SK-N-SH (cell line): ENCODE measurements at regions not wholly inside any gene's neighbourhood (a gene's known extent, or its start where the extent isn't known, plus 50 kb on each side); places are given as distances from the start of the nearest gene placed in this dataset.

Experiments
- CTCF ChIA-PET: fragments of 300-600, 350-600 bp; formaldehyde crosslinking; extraction: SDS; loops from one replicate; lab custom pipeline; 2021; lab: Yijun Ruan, JAX
- POLR2A ChIA-PET: fragments of 350-600 bp; sonication (Branson Sonifier 250); formaldehyde crosslinking; extraction: SDS; loops from one replicate; lab custom pipeline; 2020; ENCODE audit warnings: antibody characterized with exemption, inconsistent platforms; lab: Yijun Ruan, JAX
- DNase-seq: peaks from one replicate; pipeline ENCODE4 v3.0.0; 2012
- H2AFZ ChIP-seq: fragments of 200-600 bp; sonication (generic); 2 replicates; pipeline ENCODE4 v1.8.1; 2016; ENCODE audit warnings: antibody characterized with exemption, mild to moderate bottlenecking, low read depth
- H3F3A ChIP-seq: fragments of 200-600 bp; sonication (generic); replicated peaks from 2 replicates; pipeline ENCODE3; 2016; ENCODE audit warnings: antibody characterized with exemption, mild to moderate bottlenecking; ENCODE audit not compliant: insufficient read depth
- H3K27ac ChIP-seq, 2 experiments: fragments of 200-500 bp in 1 of 2; fragments of 200-600 bp in 1 of 2; sonication (Bioruptor generic) in 1 of 2; sonication (generic), shearing (Covaris generic) in 1 of 2; 2 replicates each; pipeline versions ENCODE4 v1.5.1 to v1.6.1; 2014 to 2016; ENCODE audit warnings: low read depth in 2 of 2, inconsistent platforms in 1 of 2, low read length in 1 of 2, mild to moderate bottlenecking in 1 of 2, mixed read lengths in 1 of 2
- H3K27me3 ChIP-seq: fragments of 200-600 bp; sonication (generic), shearing (Covaris generic); 2 replicates; pipeline ENCODE4 v1.6.1; 2016; ENCODE audit warnings: mixed run types; ENCODE audit not compliant: insufficient read depth
- H3K36me3 ChIP-seq, 2 experiments: fragments of 200-500 bp in 1 of 2; fragments of 200-600 bp in 1 of 2; sonication (Bioruptor generic) in 1 of 2; sonication (generic) in 1 of 2; replicated peaks in 1 of 2; 2 replicates each; pipeline versions ENCODE3 to v1.5.1; 2014 to 2016; ENCODE audit warnings: low read length in 1 of 2, mild to moderate bottlenecking in 1 of 2; ENCODE audit not compliant: insufficient read depth in 2 of 2, control insufficient read depth in 1 of 2
- H3K4me1 ChIP-seq, 2 experiments: fragments of 200-500 bp in 1 of 2; fragments of 200-600 bp in 1 of 2; sonication (Bioruptor generic) in 1 of 2; sonication (generic), shearing (Covaris generic) in 1 of 2; 2 replicates each; pipeline versions ENCODE4 v1.5.1 to v1.6.1; 2014 to 2016; ENCODE audit warnings: low read depth in 1 of 2, low read length in 1 of 2, mixed run types in 1 of 2; ENCODE audit not compliant: insufficient read depth in 2 of 2, control insufficient read depth in 1 of 2
- H3K4me2 ChIP-seq: fragments of 200-600 bp; sonication (generic), shearing (Covaris generic); 2 replicates; pipeline ENCODE4 v1.6.1; 2017; ENCODE audit warnings: mixed run types
- H3K4me3 ChIP-seq, 2 experiments: fragments of 200-500 bp in 1 of 2; fragments of 200-600 bp in 1 of 2; sonication (Bioruptor generic) in 1 of 2; sonication (generic), shearing (Covaris generic) in 1 of 2; 2 replicates each; pipeline versions ENCODE4 v1.5.1 to v1.8.1; 2014 to 2016; ENCODE audit warnings: low read depth in 2 of 2, inconsistent platforms in 1 of 2, low read length in 1 of 2, mild to moderate bottlenecking in 1 of 2, mixed read lengths in 1 of 2, moderate library complexity in 1 of 2
- H3K79me2 ChIP-seq: fragments of 200-600 bp; sonication (generic); 2 replicates; pipeline ENCODE4 v1.8.1; 2017; ENCODE audit warnings: mild to moderate bottlenecking; ENCODE audit not compliant: insufficient read depth
- H3K9ac ChIP-seq: fragments of 200-600 bp; sonication (generic); 2 replicates; pipeline ENCODE4 v1.6.1; 2017; ENCODE audit warnings: mixed run types
- H3K9me2 ChIP-seq: fragments of 200-600 bp; sonication (generic); 2 replicates; pipeline ENCODE4 v1.6.1; 2017; ENCODE audit warnings: mixed run types
- H3K9me3 ChIP-seq: fragments of 200-600 bp; sonication (generic); 2 replicates; pipeline ENCODE4 v1.6.1; 2017; ENCODE audit warnings: mixed run types, mild to moderate bottlenecking, moderate library complexity
- H4K20me1 ChIP-seq: fragments of 200-600 bp; sonication (generic); 2 replicates; pipeline ENCODE4 v1.6.1; 2017; ENCODE audit warnings: mild to moderate bottlenecking, mixed run types; ENCODE audit not compliant: insufficient read depth
- EZH2phosphoT487 ChIP-seq: fragments of 200-600 bp; sonication (generic); IDR thresholded peaks from 2 replicates; pipeline ENCODE4 v1.6.1; 2017; ENCODE audit warnings: low read depth, mixed run types, mild to moderate bottlenecking, antibody characterized with exemption, moderate library complexity, borderline replicate concordance
- FOSL2 ChIP-seq: IDR thresholded peaks from 2 replicates; pipeline ENCODE4 v1.4.0; 2012; ENCODE audit warnings: low read depth, mild to moderate bottlenecking, moderate library complexity, borderline replicate concordance
- FOXM1 ChIP-seq: IDR thresholded peaks from 2 replicates; pipeline ENCODE4 v1.4.0; 2012; ENCODE audit warnings: low read depth, mild to moderate bottlenecking
- GABPA ChIP-seq: IDR thresholded peaks from 2 replicates; pipeline ENCODE4 v1.4.0; 2012; ENCODE audit warnings: low read depth, mild to moderate bottlenecking
- GATA2 ChIP-seq: sonication (generic); formaldehyde crosslinking; IDR thresholded peaks from 2 replicates; pipeline ENCODE4 v1.5.0; 2020; ENCODE audit warnings: mild to moderate bottlenecking, missing genetic modification reagents
- IRF3 ChIP-seq: fragments of 150-350 bp; IDR thresholded peaks from 2 replicates; pipeline ENCODE4 v1.6.1; 2016; ENCODE audit warnings: mild to moderate bottlenecking, low read depth, low read length
- MEF2A ChIP-seq: IDR thresholded peaks from 2 replicates; pipeline ENCODE4 v1.4.0; 2012; ENCODE audit warnings: low read depth, borderline replicate concordance
- NFIC ChIP-seq: IDR thresholded peaks from 2 replicates; pipeline ENCODE4 v1.4.0; 2012; ENCODE audit warnings: borderline replicate concordance
- PBX3 ChIP-seq: IDR thresholded peaks from 2 replicates; pipeline ENCODE4; 2012
- RAD21 ChIP-seq: IDR thresholded peaks from 2 replicates; pipeline ENCODE4 v1.6.1; 2012; ENCODE audit warnings: mild to moderate bottlenecking, low read length
- RCOR1 ChIP-seq: fragments of 150-350 bp; IDR thresholded peaks from 2 replicates; pipeline ENCODE4 v1.6.1; 2017; ENCODE audit warnings: antibody characterized with exemption, low read length
- REST ChIP-seq: IDR thresholded peaks from 2 replicates; pipeline ENCODE4 v1.6.1; 2012; ENCODE audit warnings: mild to moderate bottlenecking, low read depth, low read length, moderate library complexity
- RFX5 ChIP-seq: IDR thresholded peaks from 2 replicates; pipeline ENCODE4 v1.6.1; 2012; ENCODE audit warnings: mild to moderate bottlenecking, improper control_type of control experiment, low read length
- SIN3A ChIP-seq: IDR thresholded peaks from 2 replicates; pipeline ENCODE4 v1.6.1; 2012; ENCODE audit warnings: low read depth, mild to moderate bottlenecking, low read length, moderate library complexity, borderline replicate concordance
- TAF1 ChIP-seq: IDR thresholded peaks from 2 replicates; pipeline ENCODE4 v1.6.1; 2012; ENCODE audit warnings: low read depth, mild to moderate bottlenecking, low read length, moderate library complexity, borderline replicate concordance
- USF1 ChIP-seq: IDR thresholded peaks from 2 replicates; pipeline ENCODE4 v1.4.0; 2012; ENCODE audit warnings: low read depth, borderline replicate concordance
- USF2 ChIP-seq: fragments of 150-350 bp; IDR thresholded peaks from 2 replicates; pipeline ENCODE4 v1.6.1; 2017; ENCODE audit warnings: antibody characterized with exemption, low read length, low read depth, borderline replicate concordance
- YY1 ChIP-seq: IDR thresholded peaks from 2 replicates; pipeline ENCODE4 v1.4.0; 2012; ENCODE audit warnings: low read depth, mild to moderate bottlenecking
- WGBS: methylation state at CpG from one replicate; pipeline ENCODE4 v1.1.6; 2017; ENCODE audit warnings: low lambda C conversion rate; 5-methylcytosine and 5-hydroxymethylcytosine counted together

- Histone ChIP-seq H3K9me2 (no peaks in the 10 kb centered on the region), H3F3A (no peaks in the 10 kb centered on the region), H3K79me2 (no peaks in the 10 kb centered on the region), H3K27me3 (no peaks in the 10 kb centered on the region), H3K9me3 (no peaks in the 10 kb centered on the region), H3K4me2 (no peak overlapping the region), H3K4me3 (no peak overlapping the region), H3K27ac (no peak overlapping the region; a peak in 1 of 4 replicates), H2AFZ (peak overlapping the region; percentile 47; the same call in 1 of the 2 replicates), H3K9ac (no peak overlapping the region), H3K36me3 (no peaks in the 10 kb centered on the region), H4K20me1 (no peaks in the 10 kb centered on the region), H3K4me1 (peaks cover 2 to 10% of the 10 kb centered on the region in 2 experiments; a peak in 1 of 4 replicates)
- TF ChIP-seq IRF3: no peak
- no peak for TF ChIP-seq GATA2 (CRISPR knock-in tag)
- TF ChIP-seq MEF2A: no peak
- TF ChIP-seq NFIC: no peak
- no peak for TF ChIP-seq TAF1
- no peak for TF ChIP-seq RAD21
- TF ChIP-seq PBX3: no peak
- TF ChIP-seq GABPA: no peak
- TF ChIP-seq EZH2phosphoT487: no peak
- TF ChIP-seq FOXM1: no peak
- no peak for TF ChIP-seq RFX5
- no peak for TF ChIP-seq RCOR1
- no peak for TF ChIP-seq USF1
- no peak for TF ChIP-seq YY1
- no peak for DNase-seq
- 29% methylated on average over 4 of the region's 4 CpGs for WGBS
- CTCF ChIA-PET: interaction anchor here (0.7 to 0.9 kb wide), 2 partner anchors 15 to 18 kb away, joined by 3 to 4 read pairs; no protein-coding TSS in a partner anchor
- POLR2A ChIA-PET: no interaction called here
Measured at GRCh38 chr18:70577023-70577420, 288.2 kb downstream of the SOCS6 start.

GRCh38 chr18:70576276-70577022 lies 287.6 kb downstream of the SOCS6 start:
- Histone ChIP-seq H3K9ac (no peak overlapping the region), H3F3A (no peaks in the 10 kb centered on the region), H3K9me3 (no peaks in the 10 kb centered on the region), H3K27me3 (no peaks in the 10 kb centered on the region), H2AFZ (peak overlapping the region; percentile 44; the same call in 1 of the 2 replicates), H3K4me2 (no peak overlapping the region), H3K27ac (no peak overlapping the region; a peak in 1 of 4 replicates), H3K4me3 (no peak overlapping the region), H3K9me2 (no peaks in the 10 kb centered on the region), H3K36me3 (no peaks in the 10 kb centered on the region), H4K20me1 (no peaks in the 10 kb centered on the region), H3K79me2 (no peaks in the 10 kb centered on the region), H3K4me1 (peaks cover 2 to 10% of the 10 kb centered on the region in 2 experiments; a peak in 1 of 4 replicates)
- POLR2A ChIA-PET: no interaction called here
- CTCF ChIA-PET: interaction anchor here (0.6 to 0.9 kb wide), 3 partner anchors 15 to 86 kb away, joined by 3 to 4 read pairs (median 4); no protein-coding TSS in a partner anchor
- 18% methylated on average over 9 of the region's 9 CpGs for WGBS
- no peak for DNase-seq
- TF ChIP-seq REST (no peak), FOSL2 (no peak), YY1 (no peak), SIN3A (no peak), EZH2phosphoT487 (no peak), RAD21 (no peak), NFIC (no peak), USF2 (no peak), MEF2A (no peak)
